ENCODE measurements at regions not wholly inside any gene's neighbourhood (a gene's known extent, or its start where the extent isn't known, plus 50 kb on each side); places are given as distances from the start of the nearest gene placed in this dataset.

- no peak for TF ChIP-seq EZH2phosphoT487 (IDR thresholded peaks at IDR 0.05; ENCODE audit: insufficient read depth, low read depth)
- TF ChIP-seq EZH2 (IDR thresholded peaks at IDR 0.05; ENCODE audit: insufficient read depth, poor library complexity, severe bottlenecking): no peak
Observed at GRCh38 chr16:86713021-86713631, 134.8 kb downstream of the FOXL1 start.

All from GM23248 (cell line).